Subcutaneous abdominal adipose tissue (tissue), 5 donors: ENCODE measurements at regions not wholly inside any gene's neighbourhood (a gene's known extent, or its start where the extent isn't known, plus 50 kb on each side); places are given as distances from the start of the nearest gene placed in this dataset.
"Not testable (repeated sequence)": the region's sequence is repeated elsewhere in the genome, so short reads cannot be mapped to it uniquely, and the experiment has no call there.

Experiments
- H3K27ac ChIP-seq: one replicate; pipeline ENCODE4 v1.7.0; 2013; ENCODE audit warnings: low read depth, mild to moderate bottlenecking, inconsistent platforms, low read length, moderate library complexity
- H3K27me3 ChIP-seq, 5 donors: one replicate each; pipeline ENCODE4 v1.7.0; 2013; ENCODE audit warnings: low read length in 5 of 5, inconsistent platforms in 1 of 5; ENCODE audit not compliant: control insufficient read depth in 5 of 5, insufficient read depth in 4 of 5
- H3K36me3 ChIP-seq, 5 donors: one replicate each; pipeline ENCODE4 v1.7.0; 2013; ENCODE audit warnings: low read length in 5 of 5; ENCODE audit not compliant: control insufficient read depth in 5 of 5, insufficient read depth in 5 of 5
- H3K4me1 ChIP-seq, 5 donors: one replicate each; pipeline ENCODE4 v1.7.0; 2013; ENCODE audit warnings: low read length in 5 of 5, mild to moderate bottlenecking in 3 of 5, moderate library complexity in 1 of 5; ENCODE audit not compliant: control insufficient read depth in 5 of 5, insufficient read depth in 5 of 5
- H3K4me3 ChIP-seq, 5 donors: one replicate each; pipeline ENCODE4 v1.7.0; 2013; ENCODE audit warnings: low read length in 5 of 5, low read depth in 1 of 5
- H3K9ac ChIP-seq, 5 donors: one replicate each; pipeline ENCODE4 v1.7.0; 2013; ENCODE audit warnings: low read length in 5 of 5, mild to moderate bottlenecking in 4 of 5, moderate library complexity in 3 of 5
- H3K9me3 ChIP-seq, 5 donors: one replicate each; pipeline ENCODE4 v1.7.0; 2013; ENCODE audit warnings: low read length in 5 of 5; ENCODE audit not compliant: control insufficient read depth in 5 of 5
- donor health status: healthy.
- donor health status: healthy.
- donor health status: healthy.
- donor health status: healthy.
- donor health status: healthy.

GRCh38 chr15:39523968-39524367 is 56.9 kb upstream of the THBS1 start:
- not testable (repeated sequence) for H3K9ac ChIP-seq, H3K27ac ChIP-seq, H3K36me3 ChIP-seq, H3K9me3 ChIP-seq, H3K4me1 ChIP-seq, H3K4me3 ChIP-seq, H3K27me3 ChIP-seq

- H3K36me3 ChIP-seq, result no peaks in the 10 kb centered on the region
- H3K27ac ChIP-seq, result no peak overlapping the region
- no peak overlapping the region for H3K9ac ChIP-seq
- no peak overlapping the region for H3K4me3 ChIP-seq
- no peaks in the 10 kb centered on the region for H3K27me3 ChIP-seq
- H3K4me1 ChIP-seq, result peaks cover 0 to 9% (median 7%) of the 10 kb centered on the region in 5 donors
- no peaks in the 10 kb centered on the region for H3K9me3 ChIP-seq
Measured at GRCh38 chr15:39529457-39529856, 51.4 kb upstream of the THBS1 start.

GRCh38 chr15:39530480-39531342 is 50.2 kb upstream of the THBS1 start:
- H3K4me1 ChIP-seq, result peaks cover 0 to 9% (median 7%) of the 10 kb centered on the region in 5 donors
- H3K27me3 ChIP-seq, result no peaks in the 10 kb centered on the region
- H3K4me3 ChIP-seq, result no peak overlapping the region
- H3K27ac ChIP-seq, result no peak overlapping the region
- no peaks in the 10 kb centered on the region for H3K36me3 ChIP-seq
- no peaks in the 10 kb centered on the region for H3K9me3 ChIP-seq
- H3K9ac ChIP-seq, result no peak overlapping the region
